ENCODE measurements at regions not wholly inside any gene's neighbourhood (a gene's known extent, or its start where the extent isn't known, plus 50 kb on each side); places are given as distances from the start of the nearest gene placed in this dataset.

GRCh38 chr21:43274022-43274945 lies 105.5 kb downstream of the CRYAA start:
- DNase-seq (ENCODE audit: low read depth): no peak

GRCh38 chr21:43273708-43274021 lies 104.9 kb downstream of the CRYAA start:
- no peak for DNase-seq (ENCODE audit: low read depth)

- DNase-seq (ENCODE audit: low read depth): no peak
Observed at GRCh38 chr21:43273016-43273707, 104.4 kb downstream of the CRYAA start.

GRCh38 chr21:43272591-43272990 lies 103.8 kb downstream of the CRYAA start:
- DNase-seq (ENCODE audit: low read depth): no peak

GRCh38 chr21:43271452-43272020 lies 102.7 kb downstream of the CRYAA start:
- no peak for DNase-seq (ENCODE audit: low read depth)

- no peak for DNase-seq (ENCODE audit: low read depth)
Observed at GRCh38 chr21:43270800-43271301, 102.0 kb downstream of the CRYAA start.

- DNase-seq (ENCODE audit: low read depth): no peak
Observed at GRCh38 chr21:43269957-43270705, 101.3 kb downstream of the CRYAA start.

GRCh38 chr21:43269440-43269839 lies 100.6 kb downstream of the CRYAA start:
- peak; percentile 17 for DNase-seq (ENCODE audit: low read depth)

- DNase-seq (ENCODE audit: low read depth): no peak
Observed at GRCh38 chr21:43268804-43269186, 100.0 kb downstream of the CRYAA start.

- no peak for DNase-seq (ENCODE audit: low read depth)
Observed at GRCh38 chr21:43268086-43268803, 99.4 kb downstream of the CRYAA start.

- DNase-seq (ENCODE audit: low read depth): peak; percentile 11
Observed at GRCh38 chr21:43267391-43268085, 98.7 kb downstream of the CRYAA start.

GRCh38 chr21:43266534-43266933 lies 97.7 kb downstream of the CRYAA start:
- no peak for DNase-seq (ENCODE audit: low read depth)

GRCh38 chr21:43262427-43262826 lies 93.6 kb downstream of the CRYAA start:
- DNase-seq (ENCODE audit: low read depth): no peak
